ACC112 (cell line): ENCODE measurements at regions not wholly inside any gene's neighbourhood (a gene's known extent, or its start where the extent isn't known, plus 50 kb on each side); places are given as distances from the start of the nearest gene placed in this dataset.
"Not testable (repeated sequence)": the region's sequence is repeated elsewhere in the genome, so short reads cannot be mapped to it uniquely, and the experiment has no call there.

ENCODE experiments used
- H2AFZ ChIP-seq: fragments of 200-600 bp; sonication (generic); one replicate; pipeline ENCODE4 v1.6.0; 2017; ENCODE audit warnings: antibody characterized with exemption, low read length; ENCODE audit not compliant: unreplicated experiment
- H3K27ac ChIP-seq: fragments of 200-600 bp; sonication (generic); 2 replicates; pipeline ENCODE4 v1.5.1; 2014; ENCODE audit warnings: low read depth, mild to moderate bottlenecking, antibody characterized with exemption, low read length, moderate library complexity
- H3K27me3 ChIP-seq: fragments of 200-600 bp; sonication (generic); 2 replicates; pipeline ENCODE4 v1.6.1; 2014; ENCODE audit warnings: mild to moderate bottlenecking, antibody characterized with exemption, low read length, moderate library complexity, mixed read lengths; ENCODE audit not compliant: insufficient read depth
- H3K36me3 ChIP-seq: fragments of 200-600 bp; sonication (generic); 2 replicates; pipeline ENCODE4 v1.6.1; 2016; ENCODE audit warnings: mild to moderate bottlenecking, antibody characterized with exemption, low read length, moderate library complexity, mixed read lengths; ENCODE audit not compliant: insufficient read depth
- H3K4me1 ChIP-seq: fragments of 200-600 bp; sonication (generic); one replicate; pipeline ENCODE4 v1.6.1; 2016; ENCODE audit warnings: low read length, mixed read lengths; ENCODE audit not compliant: insufficient read depth, unreplicated experiment, control insufficient read depth
- H3K4me3 ChIP-seq: fragments of 200-600 bp; sonication (generic); 2 replicates; pipeline ENCODE4 v1.5.1; 2014; ENCODE audit warnings: mild to moderate bottlenecking, low read depth, low read length
- H3K79me2 ChIP-seq: fragments of 200-600 bp; sonication (generic); one replicate; pipeline ENCODE4 v1.6.0; 2016; ENCODE audit warnings: low read length; ENCODE audit not compliant: control insufficient read depth, unreplicated experiment, insufficient read depth

DNA sequence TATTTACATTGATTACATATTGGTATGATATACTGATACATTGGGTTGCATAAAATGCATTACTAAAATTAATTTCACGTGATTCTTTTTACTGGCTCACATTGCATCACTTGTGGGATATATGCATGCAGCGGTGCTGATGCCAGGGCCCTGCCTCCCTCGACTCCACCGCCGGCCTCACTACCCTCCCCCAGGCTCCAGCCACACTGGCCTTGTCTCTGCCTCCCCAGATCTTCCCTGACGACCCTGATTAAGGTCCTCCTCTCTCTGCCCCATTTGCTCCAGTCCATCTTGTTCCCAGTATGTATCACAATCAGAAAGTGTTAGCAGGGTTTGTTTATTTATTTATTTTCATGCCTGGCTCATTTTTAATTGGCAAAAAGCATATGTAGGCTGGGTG is 306.8 kb downstream of the FOXL1 start:
- Histone ChIP-seq H3K27ac (no peak overlapping the region), H3K36me3 (no peaks in the 10 kb centered on the region; the same call in 1 of the 2 replicates), H3K27me3 (no peaks in the 10 kb centered on the region), H3K4me3 (no peak overlapping the region), H3K79me2 (no peaks in the 10 kb centered on the region), H2AFZ (no peak overlapping the region), H3K4me1 (peaks cover 20% of the 10 kb centered on the region)

DNA sequence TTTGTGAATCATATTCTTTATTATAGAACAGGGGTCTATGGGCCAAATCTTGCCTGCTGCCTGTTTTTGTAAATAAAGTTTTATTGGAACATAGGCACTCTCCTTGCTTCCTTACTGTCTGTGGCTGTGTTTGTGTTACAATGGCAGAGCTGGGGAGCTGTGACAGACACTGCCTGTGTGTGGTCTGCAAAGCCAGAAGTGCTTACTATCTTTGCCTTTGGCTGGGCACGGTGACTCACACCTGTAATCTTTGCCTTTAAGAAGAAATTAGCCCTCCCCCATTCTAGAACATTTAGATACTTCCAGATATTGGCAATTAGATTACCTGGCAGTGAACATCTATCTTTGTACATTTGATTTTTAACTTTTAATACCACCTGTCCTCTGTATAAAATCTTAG is 308.3 kb downstream of the FOXL1 start:
- H3K79me2 ChIP-seq: no peaks in the 10 kb centered on the region
- H3K36me3 ChIP-seq: no peaks in the 10 kb centered on the region
- peaks cover 20% of the 10 kb centered on the region for H3K4me1 ChIP-seq
- no peak overlapping the region for H3K27ac ChIP-seq
- no peak overlapping the region for H2AFZ ChIP-seq
- no peaks in the 10 kb centered on the region for H3K27me3 ChIP-seq
- no peak overlapping the region for H3K4me3 ChIP-seq

DNA sequence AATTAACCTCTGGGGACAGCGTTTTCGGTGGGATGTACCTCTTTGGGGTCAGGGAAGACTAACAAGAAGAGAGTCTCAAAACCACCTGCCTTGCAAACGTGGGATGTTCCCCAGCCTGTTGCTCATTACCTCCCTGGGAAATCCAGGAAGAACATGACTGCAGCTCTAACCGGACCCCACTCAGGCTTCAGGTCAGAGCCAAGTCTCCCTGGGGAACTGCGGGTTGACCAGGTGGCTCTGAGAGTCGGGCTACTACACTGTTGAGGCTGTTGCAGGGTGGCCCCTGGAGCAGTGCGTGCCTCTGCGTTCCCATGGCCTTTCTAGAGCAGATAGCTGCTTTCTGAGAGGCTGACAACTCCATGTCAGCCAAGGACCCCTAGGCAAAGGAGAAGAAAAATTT is 309.1 kb downstream of the FOXL1 start:
- Histone ChIP-seq H3K4me1 (peaks cover 20% of the 10 kb centered on the region), H3K27me3 (no peaks in the 10 kb centered on the region), H3K4me3 (no peak overlapping the region), H2AFZ (no peak overlapping the region), H3K79me2 (no peaks in the 10 kb centered on the region), H3K36me3 (no peaks in the 10 kb centered on the region), H3K27ac (no peak overlapping the region)

DNA sequence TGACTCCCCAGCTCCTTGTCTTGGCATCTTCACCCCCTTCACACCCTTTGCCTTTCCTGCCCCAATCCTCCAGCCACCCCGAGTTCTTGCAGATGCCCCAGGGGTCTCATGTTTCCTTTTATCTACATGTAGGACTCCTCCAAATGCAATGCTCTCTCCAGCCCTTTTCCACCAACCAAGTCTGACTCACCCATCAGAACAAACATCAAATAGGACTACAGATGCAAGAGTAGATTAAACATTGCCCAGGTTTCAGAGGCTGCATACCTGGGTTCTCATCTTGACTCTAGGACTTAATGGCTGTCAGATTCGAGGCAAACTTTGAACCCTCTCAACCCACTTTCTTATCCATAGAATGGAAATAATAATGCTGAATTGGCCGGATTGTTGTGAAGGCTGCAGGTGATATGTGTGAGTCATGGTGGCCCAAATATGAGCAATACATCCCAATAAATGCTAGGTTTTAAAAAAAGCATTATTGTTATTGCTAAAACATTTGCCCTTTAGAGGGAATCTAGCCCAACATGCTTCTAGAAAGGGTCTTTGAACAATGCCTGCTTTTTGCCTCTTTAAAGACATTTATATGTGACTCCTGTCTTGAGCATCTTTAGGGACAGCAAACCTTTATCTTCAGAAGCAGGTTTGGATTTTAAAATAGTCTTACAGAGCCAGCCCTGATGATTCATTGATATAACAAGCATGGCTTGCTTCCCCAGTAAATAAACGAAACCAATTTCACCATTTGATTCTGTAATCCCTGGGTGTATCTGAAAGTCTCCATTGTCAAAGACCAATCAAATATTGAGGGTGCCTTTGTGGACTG is 310.1 kb downstream of the FOXL1 start:
- no peak overlapping the region for H2AFZ ChIP-seq
- H3K27me3 ChIP-seq: no peaks in the 10 kb centered on the region
- no peak overlapping the region for H3K4me3 ChIP-seq
- H3K27ac ChIP-seq: no peak overlapping the region
- H3K79me2 ChIP-seq: no peaks in the 10 kb centered on the region
- H3K4me1 ChIP-seq: peaks cover 10% of the 10 kb centered on the region
- no peaks in the 10 kb centered on the region for H3K36me3 ChIP-seq

DNA sequence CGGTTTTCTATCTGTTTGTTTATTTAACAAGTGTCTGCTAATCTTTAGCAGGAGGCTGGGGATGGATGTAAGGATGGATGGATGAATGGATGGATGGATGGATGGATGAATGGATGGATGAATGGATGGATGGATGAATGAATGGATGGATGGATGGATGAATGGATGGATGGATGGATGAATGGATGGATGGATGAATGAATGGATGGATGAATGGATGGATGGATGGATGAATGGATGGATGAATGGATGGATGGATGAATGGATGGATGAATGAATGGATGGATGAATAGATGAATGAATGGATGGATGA is 310.7 kb downstream of the FOXL1 start:
- H3K27ac ChIP-seq, H3K4me1 ChIP-seq, H2AFZ ChIP-seq, H3K79me2 ChIP-seq, H3K27me3 ChIP-seq, H3K36me3 ChIP-seq, H3K4me3 ChIP-seq: not testable (repeated sequence)

DNA sequence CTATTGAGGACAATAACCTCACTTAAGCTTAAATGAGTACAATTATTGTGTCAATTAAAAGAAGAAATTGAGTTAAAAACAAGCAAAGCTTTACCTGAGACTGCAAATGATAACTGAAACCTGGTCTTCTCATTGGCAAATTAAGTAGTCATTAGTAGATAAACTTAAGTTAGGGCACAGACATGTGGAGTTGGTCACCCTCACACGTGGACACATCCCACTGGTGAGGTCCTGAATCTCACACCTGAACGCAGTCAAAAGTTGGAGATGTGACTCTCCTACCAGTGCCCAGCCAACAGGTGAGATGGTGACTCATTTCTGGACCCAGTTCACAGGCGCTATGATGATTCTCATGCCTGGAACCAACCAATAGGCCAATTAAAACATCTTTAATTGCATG is 311.6 kb downstream of the FOXL1 start:
- H2AFZ ChIP-seq: no peak overlapping the region
- no peaks in the 10 kb centered on the region for H3K79me2 ChIP-seq
- H3K27me3 ChIP-seq: no peaks in the 10 kb centered on the region
- H3K4me1 ChIP-seq: peaks cover 5% of the 10 kb centered on the region
- no peak overlapping the region for H3K4me3 ChIP-seq
- no peaks in the 10 kb centered on the region for H3K36me3 ChIP-seq
- H3K27ac ChIP-seq: no peak overlapping the region

DNA sequence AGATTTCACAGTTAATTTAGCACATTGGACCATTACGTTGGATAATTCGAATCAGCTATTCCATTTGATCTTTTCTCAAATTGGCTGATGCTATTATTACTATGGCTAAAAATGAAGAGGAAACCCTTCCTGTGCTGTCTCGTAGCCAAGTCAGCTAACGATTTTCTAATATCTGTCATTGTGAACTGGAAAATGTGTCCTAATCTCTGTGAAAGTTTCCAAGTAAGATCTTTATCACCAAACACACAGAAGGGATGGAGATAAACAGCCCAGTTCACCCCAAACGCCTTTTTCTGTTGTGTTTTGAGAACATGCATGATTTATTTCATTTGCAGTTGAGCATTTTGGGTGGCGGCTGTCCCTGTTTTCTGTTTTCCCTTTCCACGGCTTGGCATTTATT is 312.8 kb downstream of the FOXL1 start:
- H3K4me3 ChIP-seq: no peak overlapping the region
- H2AFZ ChIP-seq: no peak overlapping the region
- no peaks in the 10 kb centered on the region for H3K36me3 ChIP-seq
- H3K27ac ChIP-seq: no peak overlapping the region
- peaks cover 5% of the 10 kb centered on the region for H3K4me1 ChIP-seq
- no peaks in the 10 kb centered on the region for H3K27me3 ChIP-seq
- no peaks in the 10 kb centered on the region for H3K79me2 ChIP-seq

DNA sequence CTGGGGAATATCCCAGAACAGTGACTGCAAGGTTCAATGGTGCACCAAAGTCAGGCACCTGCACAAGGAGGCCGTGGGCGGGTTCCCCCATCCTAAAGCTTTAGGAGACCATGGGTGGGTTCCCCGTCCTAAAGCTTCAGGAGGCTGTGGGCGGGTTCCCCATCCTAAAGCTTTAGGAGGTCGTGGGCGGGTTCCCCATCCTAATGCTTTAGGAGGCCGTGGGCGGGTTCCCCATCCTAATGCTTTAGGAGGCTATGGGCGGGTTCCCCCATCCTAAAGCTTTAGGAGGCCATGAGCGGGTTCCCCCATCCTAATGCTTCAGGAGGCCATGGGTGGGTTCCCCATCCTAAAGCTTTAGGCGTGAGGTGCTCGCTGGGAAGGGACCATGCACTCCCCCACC is 313.3 kb downstream of the FOXL1 start:
- Histone ChIP-seq H3K4me3 (no peak overlapping the region), H3K27me3 (no peaks in the 10 kb centered on the region), H3K27ac (no peak overlapping the region), H3K79me2 (no peaks in the 10 kb centered on the region), H3K36me3 (no peaks in the 10 kb centered on the region), H3K4me1 (peaks cover 5% of the 10 kb centered on the region), H2AFZ (no peak overlapping the region)

DNA sequence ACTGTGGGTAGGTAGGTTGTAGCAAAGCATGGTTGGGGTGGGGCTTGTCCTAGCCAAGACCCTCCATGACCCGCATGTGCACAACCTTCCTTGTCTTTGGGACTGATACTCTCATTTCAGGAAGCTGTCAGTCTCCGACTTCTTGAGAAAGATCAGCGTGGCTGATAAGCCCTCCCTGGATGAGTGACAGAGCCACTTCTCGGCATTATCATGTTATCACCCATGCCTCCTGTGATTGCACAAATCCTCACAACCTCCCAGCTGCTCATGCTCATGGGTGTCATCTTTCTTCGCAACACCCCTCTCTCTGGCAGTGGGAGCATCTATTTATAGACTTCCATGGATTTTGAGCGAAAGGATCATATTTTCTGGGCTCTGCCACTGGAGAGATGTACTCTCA is 314.2 kb downstream of the FOXL1 start:
- H3K4me3 ChIP-seq: no peak overlapping the region
- H3K4me1 ChIP-seq: peaks cover 5% of the 10 kb centered on the region
- H3K27ac ChIP-seq: no peak overlapping the region
- H3K79me2 ChIP-seq: no peaks in the 10 kb centered on the region
- no peaks in the 10 kb centered on the region for H3K36me3 ChIP-seq
- no peaks in the 10 kb centered on the region for H3K27me3 ChIP-seq
- H2AFZ ChIP-seq: no peak overlapping the region

DNA sequence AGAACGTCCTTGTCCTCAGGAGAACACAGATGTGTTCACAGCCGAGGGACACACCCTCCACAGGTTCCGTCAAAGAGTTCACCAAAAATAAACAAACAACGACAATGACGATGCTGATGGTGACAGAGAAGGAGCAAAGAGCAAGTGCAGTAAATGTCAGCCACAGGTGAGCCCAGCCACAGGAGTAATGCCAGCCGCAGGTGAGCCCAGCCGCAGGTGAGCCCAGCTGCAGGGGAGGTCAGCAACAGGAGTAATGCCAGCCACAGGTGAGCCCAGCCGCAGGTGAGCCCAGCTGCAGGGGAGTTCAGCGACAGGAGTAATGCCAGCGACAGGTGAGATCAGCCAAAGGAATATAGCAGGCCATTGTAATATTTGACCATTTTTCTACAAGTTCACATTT is 315.2 kb downstream of the FOXL1 start:
- Histone ChIP-seq H3K27me3 (no peaks in the 10 kb centered on the region), H3K79me2 (no peaks in the 10 kb centered on the region), H3K4me1 (peaks cover 2% of the 10 kb centered on the region), H2AFZ (no peak overlapping the region), H3K4me3 (no peak overlapping the region), H3K27ac (no peak overlapping the region), H3K36me3 (no peaks in the 10 kb centered on the region)

DNA sequence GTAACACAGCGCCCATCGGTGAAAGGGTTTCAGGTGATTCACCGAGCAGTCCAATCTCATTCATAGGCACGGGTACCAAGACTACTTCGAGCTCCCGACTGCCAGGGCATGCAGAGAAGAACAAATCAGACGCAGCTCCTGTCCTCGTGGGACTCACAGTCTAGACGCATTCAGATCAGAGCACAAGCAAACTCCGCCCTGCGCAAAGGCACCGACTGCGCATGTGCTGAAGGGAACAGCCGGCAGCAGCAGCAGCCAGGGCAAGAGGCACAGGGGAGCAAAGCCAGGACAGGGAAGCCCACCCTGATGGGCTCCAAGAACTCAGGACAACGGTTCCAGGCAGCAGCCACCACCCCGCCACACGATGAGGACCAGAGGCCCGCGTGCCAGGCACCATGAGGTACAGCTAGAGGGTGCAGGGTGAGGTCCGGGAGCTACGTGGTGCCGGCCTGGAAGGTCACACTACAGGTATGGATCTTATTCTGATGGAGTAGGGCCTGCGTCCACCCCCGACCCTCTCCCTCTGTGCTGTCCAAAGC is 315.7 kb downstream of the FOXL1 start:
- H3K27me3 ChIP-seq: no peaks in the 10 kb centered on the region
- no peak overlapping the region for H3K27ac ChIP-seq

More for the DNA sequence above, 315.7 kb downstream of the FOXL1 start:
- Histone ChIP-seq H3K36me3 (no peaks in the 10 kb centered on the region), H3K79me2 (no peaks in the 10 kb centered on the region), H3K4me1 (peaks cover 3% of the 10 kb centered on the region), H3K4me3 (no peak overlapping the region), H2AFZ (no peak overlapping the region)
